Memory B cell (primary cell): ENCODE measurements at regions not wholly inside any gene's neighbourhood (a gene's known extent, or its start where the extent isn't known, plus 50 kb on each side); places are given as distances from the start of the nearest gene placed in this dataset.
"Not testable (repeated sequence)": the region's sequence is repeated elsewhere in the genome, so short reads cannot be mapped to it uniquely, and the experiment has no call there.

Experiments
- ATAC-seq: fragments of 150-1000 bp; cut with Tn5 transposase; 2 replicates; pipeline ENCODE4 v1.10.0; 2021; ENCODE audit warnings: low read depth, mild to moderate bottlenecking, moderate library complexity
- DNase-seq, 2 donors: peaks; one replicate each; pipeline ENCODE4 v3.0.0; 2022; ENCODE audit warnings: low spot score in 2 of 2
- H3K27ac Mint-ChIP-seq: one replicate; pipeline ENCODE4 v1.8.0; 2022; ENCODE audit warnings: mild to moderate bottlenecking, moderate library complexity, mixed read lengths
- H3K27me3 Mint-ChIP-seq: one replicate; pipeline ENCODE4 v1.8.0; 2022; ENCODE audit warnings: mixed read lengths
- H3K36me3 Mint-ChIP-seq: one replicate; pipeline ENCODE4 v1.8.0; 2022; ENCODE audit warnings: mild to moderate bottlenecking, mixed read lengths
- H3K4me1 Mint-ChIP-seq: one replicate; pipeline ENCODE4 v1.8.0; 2022; ENCODE audit warnings: mixed read lengths
- H3K4me3 Mint-ChIP-seq: one replicate; pipeline ENCODE4 v1.8.0; 2022; ENCODE audit warnings: mild to moderate bottlenecking, moderate library complexity, mixed read lengths
- H3K9me3 Mint-ChIP-seq: one replicate; pipeline ENCODE4 v1.8.0; 2022; ENCODE audit warnings: mixed read lengths

DNA sequence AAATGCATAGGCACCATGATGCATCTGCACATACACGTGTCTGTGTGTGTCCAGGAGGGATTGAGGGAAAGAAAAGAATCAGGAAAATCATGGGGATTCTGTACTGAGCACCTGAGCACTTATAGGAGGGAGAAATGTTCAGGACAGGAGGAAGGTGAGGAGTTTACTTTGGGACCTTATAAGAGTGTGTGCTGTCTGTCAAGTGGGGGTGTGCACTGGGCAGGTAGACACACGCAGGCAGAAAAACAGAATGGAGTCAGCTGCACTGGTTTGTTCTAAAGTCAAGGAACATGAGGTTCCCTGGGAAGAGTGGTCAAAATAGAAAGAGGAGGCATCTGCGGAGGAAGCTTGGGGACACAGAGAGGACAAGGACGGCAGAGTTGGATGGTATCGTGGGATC is 92.2 kb upstream of the KCTD1 start:
- Mint-ChIP-seq H3K9me3 (no peaks in the 10 kb centered on the region), H3K36me3 (no peaks in the 10 kb centered on the region)
- ATAC-seq = no peak

DNA sequence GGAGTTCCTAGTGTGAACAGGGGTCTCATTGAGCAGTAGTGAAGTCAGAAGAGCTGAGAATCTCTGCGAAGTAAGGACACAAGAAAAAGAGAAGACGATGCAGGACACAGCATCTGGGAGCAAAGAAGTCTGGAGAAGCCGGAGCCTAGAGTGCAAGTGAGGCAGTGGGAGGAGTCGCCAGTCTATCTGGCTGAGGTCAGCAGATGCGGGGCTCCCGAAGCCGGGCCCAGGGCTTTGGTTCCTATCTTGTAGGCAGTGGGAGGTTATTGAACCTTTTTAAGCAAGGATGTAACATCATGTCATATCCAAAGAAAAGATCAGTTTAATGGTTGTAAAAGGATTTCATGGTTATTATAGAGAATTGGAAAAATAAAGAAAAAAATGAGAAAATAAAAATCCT is 90.8 kb upstream of the KCTD1 start:
- no peak overlapping the region for H3K4me3 Mint-ChIP-seq
- H3K9me3 Mint-ChIP-seq = no peaks in the 10 kb centered on the region
- DNase-seq (no peak), ATAC-seq (no peak)
- no peak overlapping the region for H3K27ac Mint-ChIP-seq
- no peaks in the 10 kb centered on the region for H3K4me1 Mint-ChIP-seq
- no peaks in the 10 kb centered on the region for H3K36me3 Mint-ChIP-seq
- peaks cover 10% of the 10 kb centered on the region for H3K27me3 Mint-ChIP-seq

More for the DNA sequence above, 92.2 kb upstream of the KCTD1 start:
- Mint-ChIP-seq H3K4me3 (no peak overlapping the region), H3K4me1 (no peaks in the 10 kb centered on the region), H3K27me3 (peaks cover 11% of the 10 kb centered on the region), H3K27ac (no peak overlapping the region)
- DNase-seq = no peak

DNA sequence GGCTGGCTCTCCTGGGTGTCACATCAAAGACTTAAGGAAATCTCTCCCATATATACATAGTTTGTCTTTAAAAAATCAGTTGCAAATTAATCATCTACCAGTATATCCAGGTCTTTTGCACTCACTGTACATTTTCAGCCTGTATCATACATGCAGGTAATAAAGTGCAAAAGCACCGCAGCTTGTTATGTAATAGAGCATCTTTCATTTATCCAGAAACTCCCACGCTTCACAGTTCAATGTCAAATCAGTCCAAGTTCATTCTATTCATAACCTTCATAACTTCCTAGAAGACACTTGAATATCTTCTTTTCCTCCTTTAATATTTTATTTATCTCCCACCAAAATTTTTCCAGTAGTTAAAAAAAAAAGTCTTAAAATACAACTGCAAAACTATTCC is 89.6 kb upstream of the KCTD1 start:
- DNase-seq (no peak), ATAC-seq (no peak)
- Mint-ChIP-seq H3K27me3 (peaks cover 4% of the 10 kb centered on the region), H3K27ac (no peak overlapping the region), H3K9me3 (no peaks in the 10 kb centered on the region), H3K36me3 (no peaks in the 10 kb centered on the region), H3K4me1 (no peaks in the 10 kb centered on the region), H3K4me3 (no peak overlapping the region)

DNA sequence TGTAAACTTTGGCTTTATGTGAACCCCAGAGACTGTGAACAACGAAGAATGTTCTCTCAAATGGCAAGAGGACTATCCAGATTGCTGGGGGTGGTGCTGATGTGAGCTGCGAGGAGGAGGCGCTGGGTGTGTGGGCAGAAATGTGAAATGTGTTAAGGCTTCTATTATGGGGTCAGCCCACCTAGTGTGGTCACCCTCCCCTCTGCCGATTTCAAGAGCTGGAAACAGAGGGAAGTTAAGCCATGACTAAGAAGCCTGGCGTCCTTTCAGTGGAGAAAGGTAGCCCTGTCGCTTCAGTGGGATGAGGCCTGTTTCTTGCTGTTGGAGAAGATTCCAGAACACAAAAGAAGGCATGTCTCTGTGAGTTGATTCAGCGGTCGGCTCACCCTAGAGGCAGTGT is 89.0 kb upstream of the KCTD1 start:
- ATAC-seq (no peak), DNase-seq (no peak)
- no peaks in the 10 kb centered on the region for H3K4me1 Mint-ChIP-seq
- H3K27me3 Mint-ChIP-seq = peaks cover 4% of the 10 kb centered on the region
- H3K4me3 Mint-ChIP-seq = no peak overlapping the region
- no peaks in the 10 kb centered on the region for H3K36me3 Mint-ChIP-seq
- no peaks in the 10 kb centered on the region for H3K9me3 Mint-ChIP-seq
- H3K27ac Mint-ChIP-seq = no peak overlapping the region

DNA sequence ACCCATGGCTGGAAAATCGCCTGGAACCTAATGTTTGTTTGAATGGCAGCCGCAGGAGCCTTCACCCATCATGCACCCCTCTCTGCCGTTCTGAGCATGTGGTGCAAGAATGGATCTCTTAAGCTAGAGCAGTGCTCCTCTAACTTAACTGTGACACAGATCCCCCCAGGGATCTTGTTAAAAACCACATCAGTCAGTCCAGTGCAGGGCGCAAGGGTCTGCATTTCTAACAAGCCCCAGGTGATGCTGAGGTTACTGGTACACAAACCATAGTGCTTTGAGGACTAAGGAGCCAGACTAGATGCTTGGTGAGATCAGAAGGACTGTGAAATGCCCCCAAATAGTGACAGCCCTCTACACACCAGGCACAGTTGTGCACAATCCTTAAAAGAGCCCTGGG is 87.1 kb upstream of the KCTD1 start:
- Mint-ChIP-seq H3K27me3 (peaks cover 3% of the 10 kb centered on the region), H3K4me1 (no peaks in the 10 kb centered on the region), H3K36me3 (no peaks in the 10 kb centered on the region), H3K9me3 (no peaks in the 10 kb centered on the region), H3K4me3 (no peak overlapping the region), H3K27ac (no peak overlapping the region)
- DNase-seq (no peak), ATAC-seq (no peak)

DNA sequence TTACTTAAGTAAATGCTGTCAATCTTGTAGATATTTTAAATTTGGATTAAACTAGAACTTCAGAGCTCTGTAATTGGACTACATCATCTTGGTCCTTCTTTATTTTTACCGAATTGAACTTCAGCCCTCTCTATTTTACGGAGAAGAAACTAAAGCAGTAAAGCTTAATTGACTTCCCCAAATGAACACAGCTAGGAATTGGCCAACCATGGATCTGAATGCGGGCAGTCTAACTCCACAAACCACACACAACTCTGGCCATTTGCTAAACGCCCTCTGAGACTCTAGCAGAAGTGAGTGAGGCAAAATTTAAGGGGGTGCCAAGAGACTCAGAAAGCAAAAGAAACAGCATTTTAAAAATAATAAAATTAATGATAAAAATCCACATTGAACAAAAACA is 86.3 kb upstream of the KCTD1 start:
- H3K27ac Mint-ChIP-seq = no peak overlapping the region
- no peaks in the 10 kb centered on the region for H3K36me3 Mint-ChIP-seq
- no peak overlapping the region for H3K4me3 Mint-ChIP-seq
- no peaks in the 10 kb centered on the region for H3K4me1 Mint-ChIP-seq
- DNase-seq (no peak), ATAC-seq (no peak)
- peaks cover 3% of the 10 kb centered on the region for H3K27me3 Mint-ChIP-seq
- no peaks in the 10 kb centered on the region for H3K9me3 Mint-ChIP-seq

DNA sequence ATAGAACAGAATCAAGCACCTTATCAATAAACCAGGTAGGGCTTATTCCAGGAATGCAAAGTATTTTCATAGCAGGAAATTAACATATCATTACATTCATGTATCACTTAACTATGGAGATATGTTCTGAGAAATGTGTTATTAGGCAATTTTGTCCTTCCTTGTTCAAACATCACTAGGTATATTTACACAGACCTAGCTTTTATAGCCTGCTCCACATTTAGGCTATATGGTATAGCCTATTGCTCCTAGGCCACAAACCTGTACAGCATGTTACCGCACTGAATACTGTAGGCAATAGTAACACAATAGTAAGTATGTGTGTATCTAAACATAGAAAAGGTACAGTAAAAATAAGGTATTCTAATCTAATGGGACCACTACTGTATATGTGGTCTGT is 82.8 kb upstream of the KCTD1 start:
- peaks cover 10% of the 10 kb centered on the region for H3K27me3 Mint-ChIP-seq
- DNase-seq (no peak), ATAC-seq (no peak)
- H3K27ac Mint-ChIP-seq = no peak overlapping the region
- no peaks in the 10 kb centered on the region for H3K36me3 Mint-ChIP-seq
- no peaks in the 10 kb centered on the region for H3K4me1 Mint-ChIP-seq
- H3K9me3 Mint-ChIP-seq = no peaks in the 10 kb centered on the region
- H3K4me3 Mint-ChIP-seq = no peak overlapping the region

DNA sequence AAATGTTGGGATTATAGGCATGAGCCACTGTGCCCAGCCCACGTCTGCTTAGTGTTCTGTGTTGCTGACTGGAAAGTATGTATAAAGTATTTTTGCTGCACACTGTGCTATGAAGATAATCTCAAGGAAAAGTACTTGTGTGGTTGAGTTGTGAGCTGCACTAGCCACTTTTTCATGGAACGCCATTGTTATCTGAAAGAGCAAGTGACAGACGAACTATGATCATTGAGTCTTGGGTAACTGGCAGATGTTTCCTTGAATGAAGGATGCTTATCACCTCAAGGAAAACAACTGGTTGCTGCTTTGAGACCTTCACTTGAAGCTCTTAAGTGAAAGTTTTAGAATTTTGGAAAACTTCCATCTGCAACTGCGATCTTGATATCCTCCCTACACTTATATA is 82.2 kb upstream of the KCTD1 start:
- H3K4me1 Mint-ChIP-seq = no peaks in the 10 kb centered on the region
- H3K4me3 Mint-ChIP-seq = no peak overlapping the region
- H3K27me3 Mint-ChIP-seq = peaks cover 7% of the 10 kb centered on the region
- H3K9me3 Mint-ChIP-seq = peaks cover 2% of the 10 kb centered on the region
- ATAC-seq (no peak), DNase-seq (no peak)
- H3K27ac Mint-ChIP-seq = no peak overlapping the region
- no peaks in the 10 kb centered on the region for H3K36me3 Mint-ChIP-seq

DNA sequence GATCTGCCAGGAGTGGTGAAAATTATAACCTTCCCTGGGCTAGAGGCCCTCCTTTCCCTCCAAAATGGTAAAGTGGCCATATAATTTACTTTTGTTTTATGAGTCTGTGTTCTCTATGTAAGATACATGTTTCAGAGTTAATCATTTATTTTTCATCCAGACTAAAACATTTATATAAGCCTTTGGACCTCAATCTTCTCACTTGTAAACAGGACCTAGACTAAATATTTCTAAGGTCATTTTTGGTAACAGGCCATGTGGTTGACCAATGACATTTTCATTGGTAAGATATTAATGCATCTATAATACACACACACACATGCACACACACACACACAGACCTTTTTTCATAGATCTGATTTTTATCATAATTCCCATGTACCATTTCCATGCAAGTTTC is 79.7 kb upstream of the KCTD1 start:
- Mint-ChIP-seq H3K9me3 (peaks cover 13% of the 10 kb centered on the region), H3K4me1 (no peaks in the 10 kb centered on the region), H3K27me3 (peaks cover 7% of the 10 kb centered on the region), H3K36me3 (peaks cover 4% of the 10 kb centered on the region), H3K4me3 (no peak overlapping the region), H3K27ac (no peak overlapping the region)
- ATAC-seq (no peak), DNase-seq (no peak)

DNA sequence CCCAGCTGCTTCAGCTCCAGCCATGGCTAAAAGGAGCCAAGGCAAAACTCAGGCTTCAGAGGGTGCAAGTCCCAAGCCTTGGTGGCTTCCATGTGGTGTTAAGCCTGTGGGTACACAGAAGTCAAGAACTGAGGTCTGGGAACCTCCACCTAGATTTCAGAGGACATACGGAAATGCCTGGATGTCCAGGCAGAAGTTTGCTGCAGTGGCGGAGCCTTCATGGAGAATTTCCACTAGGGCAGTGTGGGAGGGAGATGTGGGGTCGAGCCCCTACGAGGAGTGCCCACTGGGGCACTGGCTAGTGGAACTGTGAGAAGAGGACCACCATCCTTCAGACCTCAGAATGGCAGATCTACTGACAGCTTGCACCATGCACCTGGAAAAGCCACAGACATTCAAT is 76.1 kb upstream of the KCTD1 start:
- Mint-ChIP-seq H3K4me3 (no peak overlapping the region), H3K27me3 (peaks cover 7% of the 10 kb centered on the region), H3K36me3 (peaks cover 4% of the 10 kb centered on the region), H3K27ac (no peak overlapping the region), H3K9me3 (peaks cover 15% of the 10 kb centered on the region), H3K4me1 (no peaks in the 10 kb centered on the region)
- DNase-seq (no peak), ATAC-seq (no peak)

DNA sequence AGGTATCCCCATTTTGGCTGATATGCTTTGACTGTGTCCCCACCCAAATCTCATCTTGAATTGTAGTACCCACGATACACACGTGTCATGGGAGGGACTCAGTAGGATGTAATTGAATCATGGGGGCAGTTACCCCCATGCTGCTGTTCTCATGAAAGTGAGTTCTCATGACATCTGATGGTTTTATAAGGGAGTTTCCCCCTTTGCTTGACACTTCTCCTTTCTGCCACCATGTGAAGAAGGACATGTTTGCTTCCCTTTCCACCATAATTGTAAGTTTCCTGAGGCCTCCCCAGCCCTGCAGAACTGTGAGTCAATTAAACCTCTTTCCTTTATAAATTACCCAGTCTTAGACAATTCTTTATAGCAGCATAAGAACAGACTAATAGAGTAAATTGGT is 75.0 kb upstream of the KCTD1 start:
- H3K9me3 Mint-ChIP-seq = peaks cover 15% of the 10 kb centered on the region
- not testable (repeated sequence) for H3K4me1 Mint-ChIP-seq, H3K4me3 Mint-ChIP-seq, H3K27ac Mint-ChIP-seq, H3K27me3 Mint-ChIP-seq, ATAC-seq, H3K36me3 Mint-ChIP-seq, DNase-seq

DNA sequence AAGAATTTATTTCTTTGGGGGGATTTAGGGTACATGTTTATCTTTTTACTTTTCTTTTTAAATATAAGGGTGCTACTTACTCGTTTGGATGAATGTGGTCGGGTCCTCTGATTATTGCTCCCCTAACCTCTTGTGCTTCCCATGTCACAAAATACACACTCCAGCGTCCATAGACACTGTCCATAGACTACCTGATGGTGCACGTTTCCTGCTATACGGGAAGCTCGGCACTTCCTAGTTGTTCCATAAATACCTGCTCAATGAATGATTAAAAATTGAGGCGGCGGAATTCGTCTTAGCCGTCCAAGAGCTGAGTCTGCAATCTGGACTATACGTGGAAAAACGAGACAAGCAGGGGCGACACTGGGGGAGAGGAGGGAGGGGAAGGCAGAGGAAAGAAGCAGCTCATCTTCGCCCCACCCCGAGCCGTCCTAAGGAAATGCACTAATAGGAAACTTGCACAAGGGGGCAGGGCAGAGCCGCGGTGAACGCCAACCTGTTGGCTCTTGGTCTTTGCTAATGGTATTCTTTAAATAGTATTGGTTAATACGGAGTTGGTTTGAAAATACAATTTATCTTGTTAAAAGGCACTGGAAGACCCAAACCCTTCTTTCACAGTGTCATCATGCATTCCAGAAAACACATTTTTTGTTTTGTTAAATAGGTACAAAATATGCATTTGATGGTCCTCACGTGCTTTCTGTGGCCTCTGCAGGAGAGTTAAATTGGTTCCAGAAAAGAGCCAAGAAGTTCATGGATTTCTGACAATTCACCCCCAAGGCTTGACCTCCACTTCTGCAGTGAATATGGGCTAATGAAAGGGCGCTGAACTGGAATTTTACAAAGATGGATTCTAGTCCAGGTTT is 73.0 kb upstream of the KCTD1 start:
- ATAC-seq = no peak
- H3K4me1 Mint-ChIP-seq = no peaks in the 10 kb centered on the region
- H3K27ac Mint-ChIP-seq = no peak overlapping the region
- H3K4me3 Mint-ChIP-seq = no peak overlapping the region
- H3K36me3 Mint-ChIP-seq = peaks cover 4% of the 10 kb centered on the region
- H3K27me3 Mint-ChIP-seq = peaks cover 2% of the 10 kb centered on the region
- no peak for DNase-seq
- H3K9me3 Mint-ChIP-seq = peaks cover 15% of the 10 kb centered on the region

DNA sequence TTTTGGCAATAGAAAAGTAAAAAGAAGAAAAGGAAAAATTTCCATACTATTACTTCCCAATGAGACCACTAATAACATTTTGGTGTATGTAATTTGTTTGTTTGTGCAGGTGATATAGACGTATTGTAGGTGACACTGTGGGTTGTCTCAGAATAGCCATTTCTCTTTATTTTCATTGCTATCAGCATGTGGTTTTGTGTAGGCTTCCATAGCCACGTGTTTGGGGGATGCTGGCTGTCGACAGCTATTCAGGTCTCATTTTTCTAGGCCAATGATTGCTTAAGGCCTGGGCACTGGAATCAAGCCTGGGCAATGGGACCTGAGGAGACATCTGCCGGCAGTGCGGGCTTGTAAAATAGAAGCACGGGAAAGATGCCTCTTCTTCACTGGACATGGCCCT is 71.0 kb upstream of the KCTD1 start:
- no peak for ATAC-seq
- DNase-seq = no peak
- H3K9me3 Mint-ChIP-seq = peaks cover 9% of the 10 kb centered on the region

DNA sequence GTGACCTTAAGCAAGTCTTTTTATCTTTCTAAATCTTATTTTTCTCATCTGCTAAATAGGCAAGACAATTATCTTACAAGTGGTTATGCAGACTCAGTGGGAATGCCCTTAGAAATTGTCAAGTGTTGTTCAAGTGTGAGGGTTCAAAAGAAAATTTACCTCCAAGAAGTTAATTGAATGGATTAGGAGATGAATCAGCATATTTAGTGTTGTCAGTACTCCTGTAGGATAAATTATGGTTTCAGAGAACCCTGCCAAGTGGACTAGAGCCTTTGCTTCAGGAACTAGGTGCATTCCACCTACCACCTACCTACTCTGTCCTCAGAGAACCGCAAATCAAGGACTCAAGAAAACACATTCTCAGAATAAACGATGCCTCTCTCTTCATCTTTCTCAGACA is 69.8 kb upstream of the KCTD1 start:
- peaks cover 2% of the 10 kb centered on the region for H3K9me3 Mint-ChIP-seq
- no peak overlapping the region for H3K27ac Mint-ChIP-seq
- no peak overlapping the region for H3K4me3 Mint-ChIP-seq
- H3K4me1 Mint-ChIP-seq = no peaks in the 10 kb centered on the region
- no peak for DNase-seq
- no peak for ATAC-seq
- peaks cover 10% of the 10 kb centered on the region for H3K27me3 Mint-ChIP-seq
- H3K36me3 Mint-ChIP-seq = no peaks in the 10 kb centered on the region

More for the DNA sequence above, 71.0 kb upstream of the KCTD1 start:
- H3K36me3 Mint-ChIP-seq = peaks cover 4% of the 10 kb centered on the region
- peaks cover 6% of the 10 kb centered on the region for H3K27me3 Mint-ChIP-seq
- no peak overlapping the region for H3K4me3 Mint-ChIP-seq
- H3K4me1 Mint-ChIP-seq = no peaks in the 10 kb centered on the region
- H3K27ac Mint-ChIP-seq = no peak overlapping the region

DNA sequence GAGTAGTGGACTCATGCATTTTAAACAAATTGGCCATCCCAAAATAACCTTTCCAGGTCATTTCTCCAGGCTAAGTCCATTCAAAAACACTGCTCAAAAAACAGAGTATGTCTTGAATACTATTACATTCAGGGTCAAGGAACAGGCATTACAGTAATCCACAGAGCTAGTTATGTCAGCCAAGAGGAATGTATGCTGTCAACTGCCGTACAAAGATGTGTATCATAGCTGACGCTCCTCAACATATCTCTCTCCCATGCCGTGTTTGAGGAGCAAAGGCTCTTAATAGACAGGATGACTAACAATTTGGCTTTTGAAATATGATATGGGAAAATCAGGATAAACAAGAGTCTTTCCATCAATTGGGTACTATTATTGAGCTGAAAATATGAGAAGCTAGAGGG is 68.8 kb upstream of the KCTD1 start:
- Mint-ChIP-seq H3K4me1 (no peaks in the 10 kb centered on the region), H3K27ac (no peak overlapping the region), H3K27me3 (peaks cover 10% of the 10 kb centered on the region), H3K36me3 (no peaks in the 10 kb centered on the region), H3K9me3 (no peaks in the 10 kb centered on the region), H3K4me3 (no peak overlapping the region)
- DNase-seq = no peak
- no peak for ATAC-seq
